ENCODE measurements at regions not wholly inside any gene's neighbourhood (a gene's known extent, or its start where the extent isn't known, plus 50 kb on each side); places are given as distances from the start of the nearest gene placed in this dataset.
"Not testable (repeated sequence)": the region's sequence is repeated elsewhere in the genome, so short reads cannot be mapped to it uniquely, and the experiment has no call there.

- CTCF ChIA-PET: not testable (repeated sequence)
- POLR2A ChIA-PET: interaction anchor here (0.6 kb wide), 1 partner anchor 18 kb away, joined by 3 read pairs; no protein-coding TSS in a partner anchor
Measured at GRCh38 chr3:75434276-75434912, 229.7 kb upstream of the FRG2C start.

GRCh38 chr3:75434913-75435793 is 229.0 kb upstream of the FRG2C start:
- CTCF ChIA-PET: not testable (repeated sequence)
- POLR2A ChIA-PET: interaction anchor here (0.6 kb wide), 1 partner anchor 19 kb away, joined by 3 read pairs; no protein-coding TSS in a partner anchor

- POLR2A ChIA-PET: not testable (repeated sequence)
- CTCF ChIA-PET: interaction anchor here (1.2 kb wide), 1 partner anchor 14 kb away, joined by 4 read pairs; no protein-coding TSS in a partner anchor
Measured at GRCh38 chr3:75435794-75436400, 228.2 kb upstream of the FRG2C start.

GRCh38 chr3:75440986-75441385 is 223.1 kb upstream of the FRG2C start:
- POLR2A ChIA-PET, CTCF ChIA-PET: not testable (repeated sequence)

GRCh38 chr3:75444634-75445033 is 219.5 kb upstream of the FRG2C start:
- POLR2A ChIA-PET, CTCF ChIA-PET: not testable (repeated sequence)

GRCh38 chr3:75445234-75445633 is 218.9 kb upstream of the FRG2C start:
- CTCF ChIA-PET, POLR2A ChIA-PET: not testable (repeated sequence)

- POLR2A ChIA-PET: not testable (repeated sequence)
Measured at GRCh38 chr3:75446948-75447347, 217.2 kb upstream of the FRG2C start.

GRCh38 chr3:75453328-75453727 is 210.8 kb upstream of the FRG2C start:
- CTCF ChIA-PET, POLR2A ChIA-PET: not testable (repeated sequence)

More at GRCh38 chr3:75446948-75447347, 217.2 kb upstream of the FRG2C start:
- CTCF ChIA-PET: not testable (repeated sequence)

- POLR2A ChIA-PET, CTCF ChIA-PET: not testable (repeated sequence)
Measured at GRCh38 chr3:75453839-75454238, 210.3 kb upstream of the FRG2C start.

GRCh38 chr3:75474530-75474929 is 189.6 kb upstream of the FRG2C start:
- CTCF ChIA-PET: not testable (repeated sequence)

GRCh38 chr3:75496600-75496999 is 167.5 kb upstream of the FRG2C start:
- POLR2A ChIA-PET, CTCF ChIA-PET: not testable (repeated sequence)

More at GRCh38 chr3:75474530-75474929, 189.6 kb upstream of the FRG2C start:
- POLR2A ChIA-PET: not testable (repeated sequence)

- POLR2A ChIA-PET, CTCF ChIA-PET: not testable (repeated sequence)
Measured at GRCh38 chr3:75500357-75500756, 163.8 kb upstream of the FRG2C start.

- CTCF ChIA-PET: not testable (repeated sequence)
Measured at GRCh38 chr3:75502171-75502570, 162.0 kb upstream of the FRG2C start.

GRCh38 chr3:75502769-75503756 is 161.1 kb upstream of the FRG2C start:
- POLR2A ChIA-PET, CTCF ChIA-PET: not testable (repeated sequence)

More at GRCh38 chr3:75502171-75502570, 162.0 kb upstream of the FRG2C start:
- POLR2A ChIA-PET: not testable (repeated sequence)

- POLR2A ChIA-PET: no interaction called here
Measured at GRCh38 chr3:75506603-75507002, 157.5 kb upstream of the FRG2C start.

GRCh38 chr3:75507956-75508355 is 156.2 kb upstream of the FRG2C start:
- POLR2A ChIA-PET, CTCF ChIA-PET: not testable (repeated sequence)

More at GRCh38 chr3:75506603-75507002, 157.5 kb upstream of the FRG2C start:
- CTCF ChIA-PET: no interaction called here

GRCh38 chr3:75527657-75528056 is 136.5 kb upstream of the FRG2C start:
- CTCF ChIA-PET, POLR2A ChIA-PET: not testable (repeated sequence)

GRCh38 chr3:75552095-75552494 is 112.0 kb upstream of the FRG2C start:
- CTCF ChIA-PET, POLR2A ChIA-PET: not testable (repeated sequence)

- POLR2A ChIA-PET, CTCF ChIA-PET: not testable (repeated sequence)
Measured at GRCh38 chr3:75564427-75564826, 99.7 kb upstream of the FRG2C start.

- POLR2A ChIA-PET, CTCF ChIA-PET: not testable (repeated sequence)
Measured at GRCh38 chr3:75572303-75572702, 91.8 kb upstream of the FRG2C start.

All from activated CD8-positive, alpha-beta memory T cell treated with anti-CD3 and anti-CD28 coated beads for 36 hours (primary cell).